Anterior cingulate cortex (tissue), 58 donors: ENCODE measurements at regions not wholly inside any gene's neighbourhood (a gene's known extent, or its start where the extent isn't known, plus 50 kb on each side); places are given as distances from the start of the nearest gene placed in this dataset.
"Not testable (repeated sequence)": the region's sequence is repeated elsewhere in the genome, so short reads cannot be mapped to it uniquely, and the experiment has no call there.

Experiments used
- DNase-seq, 58 donors: peaks; one replicate each; lab custom pipeline; 2025; lab: John Stamatoyannopoulos, UW

DNA sequence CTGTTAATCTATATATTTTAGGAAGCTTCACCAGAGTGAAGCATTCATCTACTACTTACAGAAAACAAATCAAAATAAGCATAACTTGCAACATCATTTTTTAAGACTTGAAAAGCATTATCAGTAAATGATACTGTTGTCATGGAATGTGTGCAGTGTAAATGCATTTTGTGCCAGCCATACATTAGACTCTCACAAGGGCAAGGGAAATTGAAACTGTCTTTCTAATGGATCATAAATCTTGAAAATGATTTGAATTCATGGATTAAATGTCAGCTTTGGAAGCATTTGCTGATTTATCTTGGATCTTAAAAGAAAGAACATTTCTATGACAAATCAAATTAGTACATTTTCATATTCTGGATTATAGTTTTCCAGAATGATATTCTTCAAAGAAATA lies 338.3 kb upstream of the SGO1 start:
- DNase-seq: no peak

GRCh38 chr3:20523293-20523692 lies 337.3 kb upstream of the SGO1 start:
- no peak for DNase-seq

DNA sequence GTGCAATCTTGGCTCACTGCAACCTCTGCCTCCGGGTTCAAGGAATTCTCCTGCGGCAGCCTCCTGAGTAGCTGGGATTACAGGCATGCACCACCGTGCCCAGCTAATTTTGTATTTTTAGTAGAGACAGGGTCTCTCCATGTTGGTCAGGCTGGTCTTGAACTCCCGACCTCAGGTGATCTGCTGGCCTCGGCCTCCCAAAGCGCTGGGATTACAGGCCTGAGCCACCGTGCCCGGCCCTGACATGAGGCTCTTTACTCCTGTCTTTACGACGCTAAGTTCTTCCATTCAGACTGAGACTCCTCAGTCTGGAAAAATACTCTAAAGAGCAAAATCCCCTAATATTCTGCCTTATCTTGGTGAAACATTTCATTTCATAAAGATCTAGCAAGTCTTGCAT lies 331.3 kb upstream of the SGO1 start:
- not testable (repeated sequence) for DNase-seq

- DNase-seq: no peak
Measured at GRCh38 chr3:20516311-20516710, 330.3 kb upstream of the SGO1 start.

- DNase-seq: no peak
Measured at GRCh38 chr3:20515834-20516233, 329.8 kb upstream of the SGO1 start.

- DNase-seq: peak in 7 of 58 donors; percentile 1 to 33 (median 6)
Measured at GRCh38 chr3:20511863-20512505, 326.0 kb upstream of the SGO1 start.

DNA sequence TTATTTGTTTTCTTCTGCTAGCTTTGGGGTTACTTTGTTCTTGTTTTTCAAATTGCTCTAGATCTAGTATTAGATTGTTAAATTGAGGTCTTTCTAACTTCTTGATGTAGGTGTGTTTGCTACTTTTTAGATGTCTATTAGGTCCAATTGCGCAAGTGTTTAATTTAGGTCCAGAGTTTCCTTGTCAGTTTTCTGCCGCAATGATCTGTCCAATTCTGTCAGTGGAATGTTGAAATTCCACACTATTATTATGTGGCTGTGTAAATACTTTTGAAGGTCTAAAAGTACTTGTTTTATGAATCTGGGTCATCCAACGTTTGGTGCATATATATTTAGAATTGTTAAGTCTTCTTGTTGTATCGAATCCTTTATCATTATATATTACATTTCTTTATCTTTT lies 324.4 kb upstream of the SGO1 start:
- no peak for DNase-seq

DNA sequence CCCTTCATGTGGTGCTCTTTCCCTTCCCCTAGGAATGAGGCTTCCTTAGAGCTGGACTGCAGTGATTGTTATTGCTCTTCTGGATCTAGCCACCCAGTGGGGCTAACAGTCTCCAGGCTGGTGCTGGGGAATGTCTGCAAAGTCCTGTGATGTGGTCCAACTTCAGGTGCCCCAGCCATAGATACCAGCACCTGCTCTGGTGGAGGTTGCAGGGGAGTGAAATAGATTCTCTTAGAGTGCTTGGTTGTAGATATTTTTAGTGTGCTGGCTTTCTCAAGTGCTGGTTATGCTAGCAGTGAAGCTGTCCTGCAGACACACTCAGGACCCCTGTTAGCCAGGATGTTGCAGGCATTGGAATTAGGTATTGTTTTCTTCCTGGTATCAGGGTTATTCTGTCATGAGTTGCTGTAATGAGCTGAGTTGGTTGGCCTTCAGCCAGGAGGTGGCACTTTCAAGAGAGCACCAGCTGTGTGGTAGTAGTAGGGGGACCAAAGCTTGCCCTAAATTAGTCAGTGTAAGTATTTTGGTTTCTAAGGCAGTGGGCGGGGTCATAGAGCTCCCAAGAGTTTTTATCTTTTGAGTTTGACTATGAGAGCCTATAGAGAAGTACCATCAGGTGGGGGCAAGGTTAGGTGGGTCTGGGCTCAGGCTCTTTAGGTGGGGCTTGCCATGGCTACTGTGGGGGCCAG lies 317.5 kb upstream of the SGO1 start:
- no peak for DNase-seq

DNA sequence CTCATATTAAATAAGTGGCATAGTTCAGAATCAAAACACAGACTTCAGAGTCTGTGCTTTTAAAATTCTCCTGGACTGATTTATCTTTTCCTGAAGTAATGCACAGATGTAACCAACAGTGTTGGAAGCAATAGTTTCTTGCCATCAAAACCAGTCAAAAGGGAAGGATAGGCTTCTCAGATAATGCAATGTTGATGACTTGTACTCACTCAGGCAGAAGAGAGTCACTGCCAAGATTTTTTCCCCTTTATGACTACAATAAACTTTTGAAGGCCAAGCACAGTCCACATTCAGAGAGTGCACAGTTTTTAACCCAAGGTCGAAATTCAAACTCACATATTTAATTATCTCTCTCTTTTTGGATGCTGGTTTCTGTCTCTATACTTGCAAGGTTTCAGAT lies 305.0 kb upstream of the SGO1 start:
- DNase-seq: no peak

- DNase-seq: no peak
Measured at GRCh38 chr3:20488151-20488550, 302.1 kb upstream of the SGO1 start.

DNA sequence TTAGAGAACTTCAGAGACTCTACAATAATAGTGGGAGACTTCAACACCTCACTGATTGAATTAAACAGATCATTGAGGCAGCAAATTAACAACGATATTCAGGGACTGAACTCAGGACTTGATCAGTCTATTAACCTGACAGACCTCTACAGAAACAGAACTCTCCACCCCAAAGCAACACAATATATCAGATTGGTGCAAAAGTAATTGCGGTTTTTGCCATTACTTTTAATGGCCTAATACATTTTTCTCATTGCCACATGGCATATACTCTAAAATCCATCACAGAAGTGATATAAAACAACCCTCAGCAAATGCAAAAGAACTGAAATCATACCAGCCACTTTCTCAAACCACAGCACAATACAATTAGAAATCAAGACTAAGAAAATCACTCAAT lies 298.1 kb upstream of the SGO1 start:
- no peak for DNase-seq

DNA sequence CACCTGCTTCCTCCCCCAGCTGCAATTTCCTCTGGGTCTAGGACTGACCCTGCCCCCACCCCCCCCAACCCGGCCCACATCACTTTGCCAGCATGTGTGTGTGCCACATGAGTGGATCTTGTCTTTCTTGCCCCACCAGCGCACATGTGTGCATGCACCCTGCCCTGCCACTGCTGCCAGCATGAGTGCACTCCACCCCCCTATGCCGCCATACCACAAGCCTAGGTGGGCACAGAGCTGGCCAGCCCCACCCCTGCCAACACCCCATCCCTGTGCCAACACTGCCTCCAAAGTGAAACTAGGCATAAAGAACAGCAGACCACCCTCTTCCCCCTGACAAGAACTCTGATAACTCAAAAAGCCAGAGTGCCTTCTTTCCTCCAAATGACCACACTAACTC lies 296.3 kb upstream of the SGO1 start:
- DNase-seq: no peak

DNA sequence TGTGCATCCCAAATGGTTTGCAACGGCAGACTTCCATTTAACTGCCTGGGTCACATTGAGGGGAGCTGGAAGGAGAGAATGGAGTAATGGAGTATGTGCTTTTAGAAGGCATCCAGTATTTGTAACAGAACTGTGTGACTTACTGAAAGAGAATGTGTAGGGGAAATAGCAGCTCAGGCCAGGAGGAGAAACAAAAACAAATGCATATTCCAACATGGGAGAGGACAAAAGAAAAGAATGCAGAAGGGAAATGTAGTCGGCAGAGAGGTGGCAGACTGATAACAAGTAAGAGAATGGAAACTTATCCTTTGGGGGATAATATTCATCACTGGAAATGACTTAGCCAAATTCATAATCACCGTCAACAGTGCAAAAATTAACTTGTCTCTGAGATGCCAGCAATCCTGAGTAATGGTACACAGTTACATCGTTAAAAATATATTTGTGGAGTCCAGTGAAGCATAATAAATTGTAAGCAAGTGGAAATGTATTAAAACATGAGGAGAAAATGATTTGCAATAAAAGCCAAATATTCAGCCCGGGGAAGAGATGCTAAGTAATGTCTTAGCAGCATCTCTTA lies 294.9 kb upstream of the SGO1 start:
- no peak for DNase-seq

DNA sequence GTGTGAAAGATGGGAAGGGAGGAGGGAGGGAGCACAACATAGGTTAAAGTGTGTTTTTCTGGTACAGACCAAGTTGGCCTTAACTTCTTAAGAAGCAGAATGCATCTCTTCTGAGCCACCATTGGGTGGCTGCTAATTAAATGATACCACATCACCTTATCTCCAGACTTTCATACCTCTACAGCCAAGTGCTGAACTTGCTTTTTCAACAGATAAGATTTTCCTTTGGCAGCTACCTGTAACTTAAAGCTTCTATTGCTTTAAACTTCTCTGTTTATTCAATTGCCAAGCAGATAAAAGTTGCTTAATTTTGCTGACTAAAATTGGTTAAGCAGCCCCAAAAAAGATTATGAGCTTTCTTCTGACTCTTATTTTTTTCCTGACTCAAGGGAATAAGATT lies 292.4 kb upstream of the SGO1 start:
- DNase-seq: no peak

DNA sequence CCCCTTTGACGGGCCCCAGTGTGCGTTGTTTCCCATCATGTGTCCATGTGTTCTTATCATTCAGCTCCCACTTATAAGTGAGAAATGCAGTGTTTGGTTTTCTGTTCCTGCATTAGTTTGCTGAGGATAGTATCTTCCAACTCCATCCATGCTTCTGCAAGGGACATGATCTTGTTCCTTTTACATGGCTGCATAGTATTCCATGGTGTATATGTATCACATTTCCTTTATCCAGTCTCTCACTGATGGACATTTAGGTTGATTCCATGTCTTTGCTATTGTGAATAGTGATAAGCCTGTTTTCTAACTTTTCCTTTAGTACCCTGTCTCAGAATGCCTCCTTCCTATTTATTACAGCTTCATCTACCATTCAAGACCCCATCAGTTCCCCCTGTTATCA lies 278.2 kb upstream of the SGO1 start:
- DNase-seq: not testable (repeated sequence)

DNA sequence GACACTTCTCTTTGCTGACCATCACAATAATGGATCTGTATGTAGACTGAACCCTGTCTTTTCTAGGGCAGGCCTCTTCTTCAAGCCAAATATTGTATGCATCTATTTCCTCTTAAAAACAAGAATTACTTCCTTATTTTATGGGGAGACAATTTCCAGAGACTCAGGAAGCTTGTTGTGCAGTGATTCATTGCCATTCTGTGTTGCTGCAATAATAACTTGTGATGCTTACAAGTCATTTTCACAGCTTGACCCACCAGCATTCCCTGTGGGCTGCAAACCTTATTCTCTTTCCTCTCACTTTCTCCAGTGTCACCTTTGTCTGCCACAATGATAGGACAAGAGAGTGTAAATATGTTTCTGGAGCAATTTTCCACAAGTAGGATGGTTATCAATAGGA lies 276.7 kb upstream of the SGO1 start:
- no peak for DNase-seq

- no peak for DNase-seq
Measured at GRCh38 chr3:20462226-20462625, 276.2 kb upstream of the SGO1 start.

- peak in 1 of 58 donors; percentile 0 for DNase-seq
Measured at GRCh38 chr3:20458994-20459716, 273.1 kb upstream of the SGO1 start.

- no peak for DNase-seq
Measured at GRCh38 chr3:20456511-20456910, 270.5 kb upstream of the SGO1 start.

GRCh38 chr3:20451170-20451569 lies 265.2 kb upstream of the SGO1 start:
- DNase-seq: no peak

DNA sequence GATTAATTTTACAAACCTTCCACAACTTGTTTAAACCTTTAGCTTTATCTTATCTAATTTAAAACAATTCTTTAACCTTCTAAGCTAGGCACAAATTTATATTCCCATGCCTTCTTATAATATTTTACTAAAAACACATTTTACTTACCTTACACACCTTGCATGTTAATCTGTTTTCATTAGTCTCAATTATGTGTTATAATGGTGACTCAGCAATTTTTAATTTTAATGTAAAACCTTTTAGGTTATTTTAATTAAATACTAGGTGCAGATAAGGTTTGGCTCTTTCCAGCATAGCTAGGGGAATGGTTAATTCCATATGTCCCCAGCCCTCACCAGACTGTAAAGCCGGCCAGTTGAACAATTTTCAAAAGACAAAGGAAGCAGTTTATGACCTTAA lies 264.6 kb upstream of the SGO1 start:
- no peak for DNase-seq

DNA sequence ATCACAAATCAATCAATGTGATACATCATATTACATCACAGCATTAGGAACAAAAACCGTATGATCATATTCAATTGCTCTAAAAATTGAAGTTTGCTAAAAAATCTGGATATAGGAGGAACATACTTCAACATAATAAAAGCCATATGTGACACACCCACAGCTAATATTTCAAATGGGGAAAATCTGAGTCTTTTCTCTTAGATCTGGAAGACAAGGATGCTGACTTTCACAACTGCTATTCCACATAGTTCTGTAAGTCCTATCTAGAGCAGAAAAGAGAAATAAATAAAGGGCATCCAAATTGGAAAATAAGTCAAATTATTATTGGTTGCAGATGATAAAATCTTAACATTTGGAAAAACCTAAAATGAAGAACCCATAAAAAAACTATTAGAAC lies 256.8 kb upstream of the SGO1 start:
- no peak for DNase-seq
